ENCODE measurements at regions not wholly inside any gene's neighbourhood (a gene's known extent, or its start where the extent isn't known, plus 50 kb on each side); places are given as distances from the start of the nearest gene placed in this dataset.

DNA sequence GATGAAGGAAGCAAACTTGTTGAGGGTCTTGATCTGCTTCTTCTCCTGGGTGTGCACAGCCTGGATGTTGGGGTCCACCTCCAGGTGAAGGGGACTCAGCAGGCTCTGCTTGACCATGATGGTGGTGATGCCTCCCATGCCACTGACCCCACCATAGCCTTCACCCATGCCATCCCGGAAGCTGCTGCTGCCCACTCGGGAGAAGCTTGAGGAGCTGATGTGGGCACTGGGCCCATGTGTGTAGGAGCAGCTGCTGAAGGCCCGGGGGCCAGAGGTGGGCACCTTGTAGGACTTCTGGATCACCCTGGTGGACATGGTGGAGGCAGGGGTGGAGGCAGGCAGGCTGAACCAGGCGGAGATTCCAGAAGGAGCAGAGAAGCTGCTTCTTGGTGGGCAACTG lies 432.7 kb upstream of the DIPK2B start:
- Histone ChIP-seq H3K4me3 (ENCODE audit: low read depth, low read length) (no peak overlapping the region), H3K27me3 (ENCODE audit: control insufficient read depth, insufficient read depth, low read length) (no peaks in the 10 kb centered on the region), H3K27ac (ENCODE audit: low read depth, low read length) (no peak overlapping the region), H3K9me3 (ENCODE audit: control insufficient read depth, insufficient read depth, low read length) (peaks cover 10% of the 10 kb centered on the region)
- TF ChIP-seq, protein P1, sequence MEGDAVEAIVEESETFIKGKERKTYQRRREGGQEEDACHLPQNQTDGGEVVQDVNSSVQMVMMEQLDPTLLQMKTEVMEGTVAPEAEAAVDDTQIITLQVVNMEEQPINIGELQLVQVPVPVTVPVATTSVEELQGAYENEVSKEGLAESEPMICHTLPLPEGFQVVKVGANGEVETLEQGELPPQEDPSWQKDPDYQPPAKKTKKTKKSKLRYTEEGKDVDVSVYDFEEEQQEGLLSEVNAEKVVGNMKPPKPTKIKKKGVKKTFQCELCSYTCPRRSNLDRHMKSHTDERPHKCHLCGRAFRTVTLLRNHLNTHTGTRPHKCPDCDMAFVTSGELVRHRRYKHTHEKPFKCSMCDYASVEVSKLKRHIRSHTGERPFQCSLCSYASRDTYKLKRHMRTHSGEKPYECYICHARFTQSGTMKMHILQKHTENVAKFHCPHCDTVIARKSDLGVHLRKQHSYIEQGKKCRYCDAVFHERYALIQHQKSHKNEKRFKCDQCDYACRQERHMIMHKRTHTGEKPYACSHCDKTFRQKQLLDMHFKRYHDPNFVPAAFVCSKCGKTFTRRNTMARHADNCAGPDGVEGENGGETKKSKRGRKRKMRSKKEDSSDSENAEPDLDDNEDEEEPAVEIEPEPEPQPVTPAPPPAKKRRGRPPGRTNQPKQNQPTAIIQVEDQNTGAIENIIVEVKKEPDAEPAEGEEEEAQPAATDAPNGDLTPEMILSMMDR (IDR thresholded peaks at IDR 0.05; ENCODE audit: low read depth, low read length), result no peak
- no peak for DNase-seq (ENCODE audit: low read depth, low spot score)
- POLR2A ChIA-PET, result no interaction called here
- CTCF ChIA-PET, result no interaction called here

- DNase-seq (ENCODE audit: low read depth, low spot score), result no peak
- Histone ChIP-seq H3K27me3 (ENCODE audit: control insufficient read depth, insufficient read depth, low read length) (no peaks in the 10 kb centered on the region), H3K4me3 (ENCODE audit: low read depth, low read length) (no peak overlapping the region), H3K27ac (ENCODE audit: low read depth, low read length) (no peak overlapping the region), H3K9me3 (ENCODE audit: control insufficient read depth, insufficient read depth, low read length) (peaks cover 10% of the 10 kb centered on the region)
- TF ChIP-seq, protein P1 (IDR thresholded peaks at IDR 0.05; ENCODE audit: low read depth, low read length), result no peak
- CTCF ChIA-PET, result no interaction called here
- POLR2A ChIA-PET, result no interaction called here
Observed at GRCh38 chrX:45632506-45632905, 431.8 kb upstream of the DIPK2B start.

- TF ChIP-seq, protein P1 (IDR thresholded peaks at IDR 0.05; ENCODE audit: low read depth, low read length), result no peak
- CTCF ChIA-PET, result interaction anchor here (1.3 kb wide), 1 partner anchor 11 kb away, joined by 5 read pairs; no protein-coding TSS in a partner anchor
- POLR2A ChIA-PET, result no interaction called here
Observed at GRCh38 chrX:45630078-45630477, 429.4 kb upstream of the DIPK2B start.

GRCh38 chrX:45628041-45628440 lies 427.4 kb upstream of the DIPK2B start:
- CTCF ChIA-PET, result no interaction called here
- peak overlapping the region; percentile 22 for H3K27ac ChIP-seq (ENCODE audit: low read depth, low read length)
- no peak for DNase-seq (ENCODE audit: low read depth, low spot score)

More at GRCh38 chrX:45630078-45630477, 429.4 kb upstream of the DIPK2B start:
- H3K4me3 ChIP-seq (ENCODE audit: low read depth, low read length), result no peak overlapping the region
- no peak overlapping the region for H3K27ac ChIP-seq (ENCODE audit: low read depth, low read length)
- peaks cover 10% of the 10 kb centered on the region for H3K9me3 ChIP-seq (ENCODE audit: control insufficient read depth, insufficient read depth, low read length)
- H3K27me3 ChIP-seq (ENCODE audit: control insufficient read depth, insufficient read depth, low read length), result no peaks in the 10 kb centered on the region
- no peak for DNase-seq (ENCODE audit: low read depth, low spot score)

DNA sequence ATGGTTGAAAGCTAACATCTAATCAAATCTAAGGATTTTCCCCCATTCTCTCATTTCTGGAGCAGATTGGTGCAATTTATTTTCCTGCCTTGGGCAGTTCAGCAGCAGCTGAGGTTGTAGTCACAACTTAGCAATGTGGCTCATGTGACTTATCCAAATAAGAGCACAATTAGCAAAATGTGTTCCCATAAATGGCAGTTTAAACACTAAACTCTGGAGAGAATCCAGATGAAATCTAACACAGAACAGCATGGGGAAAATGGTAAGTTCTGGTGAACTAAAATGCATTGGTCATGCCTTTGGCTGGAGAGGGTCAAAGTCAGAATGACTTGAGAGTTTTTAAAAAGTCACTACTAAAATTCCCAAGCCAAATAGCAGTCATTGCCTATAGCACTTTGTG lies 422.6 kb upstream of the DIPK2B start:
- Histone ChIP-seq H3K4me3 (ENCODE audit: low read depth, low read length) (no peak overlapping the region), H3K9me3 (ENCODE audit: control insufficient read depth, insufficient read depth, low read length) (no peaks in the 10 kb centered on the region), H3K27ac (ENCODE audit: low read depth, low read length) (peak overlapping the region; percentile 96), H3K27me3 (ENCODE audit: control insufficient read depth, insufficient read depth, low read length) (no peaks in the 10 kb centered on the region)
- TF ChIP-seq, protein P1 (IDR thresholded peaks at IDR 0.05; ENCODE audit: low read depth, low read length), result no peak
- DNase-seq (ENCODE audit: low read depth, low spot score), result peak; percentile 76
- POLR2A ChIA-PET, result interaction anchor here (0.6 to 3.3 kb wide), 10 partner anchors 44 to 751 kb away, joined by 3 to 18 read pairs (median 4); no protein-coding TSS in a partner anchor
- CTCF ChIA-PET, result interaction anchor here (0.6 kb wide), 2 partner anchors 20 to 114 kb away, joined by 3 to 13 read pairs; no protein-coding TSS in a partner anchor

More at GRCh38 chrX:45628041-45628440, 427.4 kb upstream of the DIPK2B start:
- TF ChIP-seq, protein P1 (IDR thresholded peaks at IDR 0.05; ENCODE audit: low read depth, low read length), result no peak
- peaks cover 10% of the 10 kb centered on the region for H3K9me3 ChIP-seq (ENCODE audit: control insufficient read depth, insufficient read depth, low read length)
- H3K27me3 ChIP-seq (ENCODE audit: control insufficient read depth, insufficient read depth, low read length), result no peaks in the 10 kb centered on the region
- POLR2A ChIA-PET, result interaction anchor here (1.1 kb wide), 1 partner anchor 82 kb away, joined by 6 read pairs; no protein-coding TSS in a partner anchor
- H3K4me3 ChIP-seq (ENCODE audit: low read depth, low read length), result no peak overlapping the region

Measured in AG04450 (cell line).